Dendritic cell treated with granulocyte-macrophage colony-stimulating factor and Interleukin-4, amounts not matched to agents 40 ng/mL and 50 ng/mL, for 4 days (primary cell): ENCODE measurements at regions not wholly inside any gene's neighbourhood (a gene's known extent, or its start where the extent isn't known, plus 50 kb on each side); places are given as distances from the start of the nearest gene placed in this dataset.

Experiments
- H3K27ac Mint-ChIP-seq: one replicate; pipeline ENCODE4 v1.8.0; 2022; ENCODE audit warnings: mild to moderate bottlenecking, mixed read lengths
- H3K27me3 Mint-ChIP-seq: one replicate; pipeline ENCODE4 v1.8.0; 2022; ENCODE audit warnings: mild to moderate bottlenecking, mixed read lengths
- H3K36me3 Mint-ChIP-seq: one replicate; pipeline ENCODE4 v1.8.0; 2022; ENCODE audit warnings: low read depth, mixed read lengths
- H3K4me1 Mint-ChIP-seq: one replicate; pipeline ENCODE4 v1.8.0; 2022; ENCODE audit warnings: low read depth, mixed read lengths
- H3K4me3 Mint-ChIP-seq: one replicate; pipeline ENCODE4 v1.8.0; 2022; ENCODE audit warnings: mild to moderate bottlenecking, moderate library complexity, mixed read lengths
- H3K9me3 Mint-ChIP-seq: one replicate; pipeline ENCODE4 v1.8.0; 2022; ENCODE audit warnings: mixed read lengths
- intact Hi-C: fragments of 100-400 bp; cut with micrococcal nuclease; formaldehyde crosslinking; loops from one replicate; pipeline ENCODE4 v1.15.0; 2022

GRCh38 chr12:20280515-20280914 lies 87.8 kb upstream of the PDE3A start:
- intact Hi-C loops, result no loop called here
- peaks cover 7% of the 10 kb centered on the region for H3K4me1 Mint-ChIP-seq

GRCh38 chr12:20282401-20282800 lies 85.9 kb upstream of the PDE3A start:
- intact Hi-C loops, result no loop called here
- no peak overlapping the region for H3K27ac Mint-ChIP-seq
- no peaks in the 10 kb centered on the region for H3K36me3 Mint-ChIP-seq
- H3K4me3 Mint-ChIP-seq, result no peak overlapping the region
- H3K27me3 Mint-ChIP-seq, result no peaks in the 10 kb centered on the region
- peaks cover 17% of the 10 kb centered on the region for H3K9me3 Mint-ChIP-seq
- H3K4me1 Mint-ChIP-seq, result peaks cover 7% of the 10 kb centered on the region

More at GRCh38 chr12:20280515-20280914, 87.8 kb upstream of the PDE3A start:
- H3K27ac Mint-ChIP-seq, result no peak overlapping the region
- no peak overlapping the region for H3K4me3 Mint-ChIP-seq
- no peaks in the 10 kb centered on the region for H3K27me3 Mint-ChIP-seq
- no peaks in the 10 kb centered on the region for H3K36me3 Mint-ChIP-seq
- no peaks in the 10 kb centered on the region for H3K9me3 Mint-ChIP-seq

- Mint-ChIP-seq H3K27me3 (no peaks in the 10 kb centered on the region), H3K9me3 (peaks cover 22% of the 10 kb centered on the region), H3K4me3 (no peak overlapping the region), H3K4me1 (peaks cover 7% of the 10 kb centered on the region), H3K27ac (no peak overlapping the region), H3K36me3 (no peaks in the 10 kb centered on the region)
- intact Hi-C loops, result no loop called here
Observed at GRCh38 chr12:20283482-20283881, 84.9 kb upstream of the PDE3A start.

- intact Hi-C loops, result no loop called here
- Mint-ChIP-seq H3K27ac (no peak overlapping the region), H3K27me3 (no peaks in the 10 kb centered on the region), H3K4me3 (no peak overlapping the region), H3K9me3 (peaks cover 29% of the 10 kb centered on the region), H3K4me1 (no peaks in the 10 kb centered on the region), H3K36me3 (no peaks in the 10 kb centered on the region)
Observed at GRCh38 chr12:20289520-20289919, 78.8 kb upstream of the PDE3A start.

- Mint-ChIP-seq H3K4me3 (no peak overlapping the region), H3K9me3 (peaks cover 44% of the 10 kb centered on the region), H3K27me3 (no peaks in the 10 kb centered on the region), H3K36me3 (no peaks in the 10 kb centered on the region), H3K27ac (no peak overlapping the region), H3K4me1 (no peaks in the 10 kb centered on the region)
- intact Hi-C loops, result no loop called here
Observed at GRCh38 chr12:20300457-20300856, 67.9 kb upstream of the PDE3A start.

GRCh38 chr12:20305470-20305869 lies 62.9 kb upstream of the PDE3A start:
- Mint-ChIP-seq H3K27ac (no peak overlapping the region), H3K4me1 (no peaks in the 10 kb centered on the region), H3K36me3 (no peaks in the 10 kb centered on the region), H3K9me3 (peaks cover 34% of the 10 kb centered on the region), H3K27me3 (no peaks in the 10 kb centered on the region), H3K4me3 (no peak overlapping the region)
- intact Hi-C loops, result no loop called here

GRCh38 chr12:20309504-20310148 lies 58.7 kb upstream of the PDE3A start:
- no peaks in the 10 kb centered on the region for H3K4me1 Mint-ChIP-seq
- intact Hi-C loops, result no loop called here
- no peaks in the 10 kb centered on the region for H3K36me3 Mint-ChIP-seq
- no peak overlapping the region for H3K4me3 Mint-ChIP-seq
- no peaks in the 10 kb centered on the region for H3K27me3 Mint-ChIP-seq
- no peak overlapping the region for H3K27ac Mint-ChIP-seq
- H3K9me3 Mint-ChIP-seq, result peaks cover 30% of the 10 kb centered on the region

GRCh38 chr12:20314328-20314727 lies 54.0 kb upstream of the PDE3A start:
- Mint-ChIP-seq H3K4me1 (no peaks in the 10 kb centered on the region), H3K36me3 (no peaks in the 10 kb centered on the region), H3K9me3 (no peaks in the 10 kb centered on the region), H3K27me3 (no peaks in the 10 kb centered on the region), H3K4me3 (no peak overlapping the region), H3K27ac (no peak overlapping the region)
- intact Hi-C loops, result no loop called here

GRCh38 chr12:20317554-20317953 lies 50.8 kb upstream of the PDE3A start:
- no peaks in the 10 kb centered on the region for H3K27me3 Mint-ChIP-seq
- H3K4me3 Mint-ChIP-seq, result no peak overlapping the region
- H3K27ac Mint-ChIP-seq, result no peak overlapping the region
- H3K36me3 Mint-ChIP-seq, result no peaks in the 10 kb centered on the region
- no peaks in the 10 kb centered on the region for H3K4me1 Mint-ChIP-seq
- intact Hi-C loops, result no loop called here
- no peaks in the 10 kb centered on the region for H3K9me3 Mint-ChIP-seq
